ENCODE measurements at regions not wholly inside any gene's neighbourhood (a gene's known extent, or its start where the extent isn't known, plus 50 kb on each side); places are given as distances from the start of the nearest gene placed in this dataset.

GRCh38 chr5:3891113-3891512, 295.5 kb downstream of the IRX1 start:
- DNase-seq = no peak

GRCh38 chr5:3893527-3893926, 297.9 kb downstream of the IRX1 start:
- DNase-seq = no peak

- DNase-seq = no peak
Observed at GRCh38 chr5:3893975-3894374, 298.3 kb downstream of the IRX1 start.

- no peak for DNase-seq
Observed at GRCh38 chr5:3896098-3896497, 300.5 kb downstream of the IRX1 start.

- DNase-seq = no peak
Observed at GRCh38 chr5:3899093-3899492, 303.5 kb downstream of the IRX1 start.

- no peak for DNase-seq
Observed at GRCh38 chr5:3904584-3904983, 309.0 kb downstream of the IRX1 start.

- DNase-seq = no peak
Observed at GRCh38 chr5:3905031-3905430, 309.4 kb downstream of the IRX1 start.

- DNase-seq = no peak
Observed at GRCh38 chr5:3905521-3905920, 309.9 kb downstream of the IRX1 start.

- DNase-seq = no peak
Observed at GRCh38 chr5:3911111-3911510, 315.5 kb downstream of the IRX1 start.

- no peak for DNase-seq
Observed at GRCh38 chr5:3911773-3912172, 316.1 kb downstream of the IRX1 start.

- no peak for DNase-seq
Observed at GRCh38 chr5:3912790-3913189, 317.2 kb downstream of the IRX1 start.

- no peak for DNase-seq
Observed at GRCh38 chr5:3913279-3913678, 317.6 kb downstream of the IRX1 start.

- DNase-seq = no peak
Observed at GRCh38 chr5:3925022-3925421, 329.4 kb downstream of the IRX1 start.

- no peak for DNase-seq
Observed at GRCh38 chr5:3925935-3926334, 330.3 kb downstream of the IRX1 start.

GRCh38 chr5:3929799-3930198, 334.2 kb downstream of the IRX1 start:
- no peak for DNase-seq

- DNase-seq = no peak
Observed at GRCh38 chr5:3931976-3932375, 336.3 kb downstream of the IRX1 start.

GRCh38 chr5:3933536-3933935, 337.9 kb downstream of the IRX1 start:
- no peak for DNase-seq

GRCh38 chr5:3933966-3934365, 338.3 kb downstream of the IRX1 start:
- no peak for DNase-seq

- no peak for DNase-seq
Observed at GRCh38 chr5:3943859-3944258, 348.2 kb downstream of the IRX1 start.

- DNase-seq = no peak
Observed at GRCh38 chr5:3944930-3945329, 349.3 kb downstream of the IRX1 start.

GRCh38 chr5:3948838-3949237, 353.2 kb downstream of the IRX1 start:
- no peak for DNase-seq

- no peak for DNase-seq
Observed at GRCh38 chr5:3954199-3954598, 358.6 kb downstream of the IRX1 start.

GRCh38 chr5:3954633-3955032, 359.0 kb downstream of the IRX1 start:
- DNase-seq = no peak

GRCh38 chr5:3957658-3958057, 362.0 kb downstream of the IRX1 start:
- DNase-seq = no peak

GRCh38 chr5:3958389-3958788, 362.8 kb downstream of the IRX1 start:
- no peak for DNase-seq

GRCh38 chr5:3962113-3962512, 366.5 kb downstream of the IRX1 start:
- DNase-seq = no peak

Data from T1000 (cell line).